Endothelial cell of umbilical vein (primary cell): ENCODE measurements at regions not wholly inside any gene's neighbourhood (a gene's known extent, or its start where the extent isn't known, plus 50 kb on each side); places are given as distances from the start of the nearest gene placed in this dataset.

Experiments
- BruUV-seq: library from RNA; stranded (reverse); fragments of 400-500 nt; replicated peaks from 2 replicates; lab custom pipeline; 2021; lab: Mats Ljungman, UMichigan
- CTCF ChIA-PET: fragments of 300-600, 350-600 bp; sonication (Branson Sonifier 250); formaldehyde crosslinking; loops from one replicate; lab custom pipeline; 2021; ENCODE audit warnings: antibody characterized with exemption, inconsistent platforms; lab: Charles Lee
- POLR2A ChIA-PET: fragments of 300-600, 350-600 bp; sonication (Branson Sonifier 250); formaldehyde crosslinking; loops from one replicate; lab custom pipeline; 2021; ENCODE audit warnings: antibody characterized with exemption, inconsistent platforms; lab: Charles Lee
- DNase-seq: peaks from one replicate; pipeline ENCODE4 v3.0.0-alpha.2; 2011; ENCODE audit warnings: low read depth, low spot score
- FAIRE-seq: peaks from 2 replicates; lab custom pipeline; 2011; peaks lifted over from hg19 to GRCh38; lab: Jason Lieb, UNC
- H2AFZ ChIP-seq: 2 replicates; pipeline ENCODE4 v1.6.0; 2012; ENCODE audit warnings: low read depth, low read length, control low read depth, inconsistent platforms
- H3K27ac ChIP-seq: 2 replicates; pipeline ENCODE4 v1.5.1; 2011; ENCODE audit warnings: low read depth, mild to moderate bottlenecking, control low read depth, low read length, moderate library complexity; ENCODE audit not compliant: insufficient read depth
- H3K27me3 ChIP-seq, 2 experiments: 2 replicates each; pipeline versions ENCODE4 v1.6.0 to v1.6.1; 2011; ENCODE audit warnings: low read length in 2 of 2, mixed read lengths in 1 of 2; ENCODE audit not compliant: control insufficient read depth in 2 of 2, insufficient read depth in 2 of 2
- H3K36me3 ChIP-seq, 2 experiments: 2 replicates in 1 of 2; 3 replicates in 1 of 2; pipeline ENCODE4 v1.5.1; 2011; ENCODE audit warnings: low read length in 2 of 2, mild to moderate bottlenecking in 1 of 2, moderate library complexity in 1 of 2; ENCODE audit not compliant: control insufficient read depth in 2 of 2, insufficient read depth in 2 of 2; ENCODE audit errors: extremely low read depth in 1 of 2
- H3K4me1 ChIP-seq: 3 replicates; pipeline ENCODE4 v1.5.1; 2011; ENCODE audit warnings: mild to moderate bottlenecking, low read length; ENCODE audit not compliant: control insufficient read depth, insufficient read depth; ENCODE audit errors: extremely low read depth
- H3K4me2 ChIP-seq: 2 replicates; pipeline ENCODE4 v1.6.1; 2011; ENCODE audit warnings: low read length, control low read depth, mixed read lengths; ENCODE audit not compliant: insufficient read depth
- H3K4me3 ChIP-seq, 3 experiments: fragments of 200-600 bp in 1 of 3; sonication (generic), shearing (Covaris generic) in 1 of 3; replicated peaks in 1 of 3; 2 replicates each; pipeline ENCODE4 v1.5.1; 2011 to 2016; ENCODE audit warnings: control low read depth in 3 of 3, low read length in 3 of 3, mild to moderate bottlenecking in 2 of 3, inconsistent platforms in 1 of 3, low read depth in 1 of 3, moderate library complexity in 1 of 3; ENCODE audit not compliant: insufficient read depth in 1 of 3
- H3K79me2 ChIP-seq: 2 replicates; pipeline ENCODE4 v1.6.0; 2012; ENCODE audit warnings: low read length, inconsistent platforms; ENCODE audit not compliant: control insufficient read depth, insufficient read depth
- H3K9ac ChIP-seq: replicated peaks from 2 replicates; pipeline ENCODE3; 2011; ENCODE audit warnings: low read length, control low read depth; ENCODE audit not compliant: insufficient read depth; ENCODE audit errors: extremely low read depth
- H3K9me1 ChIP-seq: replicated peaks from 3 replicates; pipeline ENCODE4 v1.6.0; 2011; ENCODE audit warnings: mild to moderate bottlenecking, low read length; ENCODE audit not compliant: control insufficient read depth, insufficient read depth; ENCODE audit errors: extremely low read depth
- H3K9me3 ChIP-seq: replicated peaks from 2 replicates; pipeline ENCODE4 v1.5.1; 2012; ENCODE audit warnings: low read length, inconsistent platforms; ENCODE audit not compliant: control insufficient read depth, insufficient read depth
- H4K20me1 ChIP-seq: replicated peaks from 2 replicates; pipeline ENCODE3; 2011; ENCODE audit warnings: mild to moderate bottlenecking, low read length; ENCODE audit not compliant: control insufficient read depth, insufficient read depth; ENCODE audit errors: extremely low read depth
- EZH2 ChIP-seq: IDR thresholded peaks from 2 replicates; pipeline ENCODE4 v1.6.1; 2012; ENCODE audit warnings: borderline replicate concordance, low read depth, mild to moderate bottlenecking, moderate library complexity, low read length, inconsistent platforms; ENCODE audit not compliant: severe bottlenecking
- FOS ChIP-seq: IDR thresholded peaks from 2 replicates; pipeline ENCODE4 v1.6.1; 2011; ENCODE audit warnings: mild to moderate bottlenecking, low read length, moderate library complexity, borderline replicate concordance; ENCODE audit not compliant: insufficient read depth
- GATA2 ChIP-seq: IDR thresholded peaks from 2 replicates; pipeline ENCODE4 v1.7.0; 2011; ENCODE audit warnings: low read depth, mild to moderate bottlenecking, moderate library complexity, mixed read lengths, low read length; ENCODE audit not compliant: insufficient read length, insufficient read depth
- JUN ChIP-seq: IDR thresholded peaks from 2 replicates; pipeline ENCODE4 v1.6.1; 2011; ENCODE audit warnings: borderline replicate concordance, low read depth; ENCODE audit not compliant: insufficient read length, insufficient read depth
- MYC ChIP-seq: IDR thresholded peaks from one replicate; pipeline ENCODE4 v1.6.1; 2011; ENCODE audit warnings: mild to moderate bottlenecking, low read depth, low read length
- POLR2A ChIP-seq: IDR thresholded peaks from 2 replicates; pipeline ENCODE4 v1.6.1; 2012; ENCODE audit warnings: low read depth, mild to moderate bottlenecking, control low read depth, low read length
- POLR2AphosphoS5 ChIP-seq: IDR thresholded peaks from 2 replicates; pipeline ENCODE4 v1.6.1; 2012; ENCODE audit warnings: low read depth, mild to moderate bottlenecking, control low read depth, low read length, moderate library complexity; ENCODE audit not compliant: insufficient read depth
- dilution Hi-C: fragments of 300-500 bp; cut with MboI; formaldehyde crosslinking; loops from one replicate; pipeline ENCODE4 v1.15.0; 2019; ENCODE audit warnings: low sequenced_read_pairs; ENCODE audit not compliant: extremely low pct_ligation_motif_present
- intact Hi-C: fragments of 100-400 bp; cut with micrococcal nuclease; formaldehyde crosslinking; loops from one replicate; pipeline ENCODE4 v1.10.0; 2022
- TF ChIP-seq, protein P1 (sequence below): IDR thresholded peaks from 2 replicates; pipeline ENCODE4 v1.6.1; 2011; ENCODE audit not compliant: insufficient read depth, insufficient read length
- TF ChIP-seq, protein P2 (sequence below), 2 donors: IDR thresholded peaks; 1 replicate in 1 of 2; 2 replicates in 1 of 2; pipeline ENCODE4 v1.5.1; 2011; ENCODE audit warnings: low read length in 2 of 2, mild to moderate bottlenecking in 2 of 2, moderate library complexity in 2 of 2, control low read depth in 1 of 2, inconsistent platforms in 1 of 2, low read depth in 1 of 2; ENCODE audit not compliant: insufficient read depth in 1 of 2; ENCODE audit errors: extremely low read depth in 1 of 2

DNA sequence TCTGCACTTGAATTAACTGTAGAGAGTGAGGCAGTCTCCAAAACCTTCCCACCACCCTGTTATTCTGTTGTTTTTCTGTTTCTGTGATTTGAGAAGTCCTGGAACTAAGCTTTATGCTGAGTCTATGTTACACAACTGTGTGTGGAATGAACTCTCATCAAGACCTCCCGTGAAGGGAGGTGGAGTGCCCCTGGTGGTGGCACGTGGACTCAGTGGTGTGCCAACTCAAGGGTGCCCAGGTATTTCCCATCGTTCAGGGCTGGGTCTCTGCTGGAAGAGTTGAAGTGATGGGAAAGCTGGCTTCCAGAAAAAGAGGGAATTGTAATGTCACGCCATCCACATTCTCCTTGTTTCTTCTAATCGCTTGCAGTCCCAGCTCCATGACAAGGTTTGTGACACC lies 374.2 kb downstream of the SMOC2 start:
- no peak overlapping the region for H2AFZ ChIP-seq
- no peak for DNase-seq
- peaks cover 12% of the 10 kb centered on the region for H3K9me3 ChIP-seq
- BruUV-seq: no TSS peak
- H3K36me3 ChIP-seq: no peaks in the 10 kb centered on the region
- FAIRE-seq: no peak
- H3K4me2 ChIP-seq: no peak overlapping the region
- no peaks in the 10 kb centered on the region for H3K9me1 ChIP-seq
- ChIA-PET POLR2A (no interaction called here), CTCF (no interaction called here)
- intact Hi-C loops (no loop called here), dilution Hi-C loops (no loop called here)
- H3K79me2 ChIP-seq: no peaks in the 10 kb centered on the region
- no peaks in the 10 kb centered on the region for H3K27me3 ChIP-seq
- H4K20me1 ChIP-seq: no peaks in the 10 kb centered on the region
- no peak overlapping the region for H3K27ac ChIP-seq
- no peak overlapping the region for H3K4me3 ChIP-seq
- TF ChIP-seq FOS: no peak
- no peak for TF ChIP-seq EZH2
- TF ChIP-seq MYC: no peak
- no peak for TF ChIP-seq JUN
- no peak for TF ChIP-seq POLR2AphosphoS5
- H3K4me1 ChIP-seq: no peaks in the 10 kb centered on the region
- no peak overlapping the region for H3K9ac ChIP-seq

DNA sequence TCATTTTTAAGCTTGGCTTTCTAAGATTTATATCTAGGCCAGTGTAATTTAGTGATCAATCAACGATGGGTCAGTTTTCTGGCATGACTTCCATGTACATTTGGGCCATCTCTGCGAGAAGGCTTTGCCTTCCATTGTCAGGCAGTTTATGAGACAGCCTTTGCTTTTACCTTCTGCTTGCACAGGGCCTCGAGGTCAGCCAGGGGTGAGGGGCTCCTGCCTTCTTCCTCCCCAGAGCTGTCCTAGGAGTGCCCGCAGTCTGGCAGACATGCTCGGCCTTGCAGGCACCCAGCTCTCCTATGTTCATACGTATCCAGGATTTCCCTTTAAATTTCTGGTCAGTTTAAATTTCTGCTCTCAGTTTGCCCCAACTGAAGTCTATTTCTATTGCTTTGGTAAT lies 367.2 kb downstream of the SMOC2 start:
- Histone ChIP-seq H3K79me2 (no peaks in the 10 kb centered on the region), H3K9me3 (peaks cover 12% of the 10 kb centered on the region), H3K4me3 (no peak overlapping the region), H3K27ac (no peak overlapping the region), H3K4me2 (no peak overlapping the region), H3K9me1 (no peaks in the 10 kb centered on the region), H3K4me1 (no peaks in the 10 kb centered on the region), H3K27me3 (no peaks in the 10 kb centered on the region), H3K9ac (no peak overlapping the region), H3K36me3 (no peaks in the 10 kb centered on the region), H2AFZ (no peak overlapping the region), H4K20me1 (no peaks in the 10 kb centered on the region)
- DNase-seq (no peak), FAIRE-seq (no peak)
- TF ChIP-seq, protein P1, sequence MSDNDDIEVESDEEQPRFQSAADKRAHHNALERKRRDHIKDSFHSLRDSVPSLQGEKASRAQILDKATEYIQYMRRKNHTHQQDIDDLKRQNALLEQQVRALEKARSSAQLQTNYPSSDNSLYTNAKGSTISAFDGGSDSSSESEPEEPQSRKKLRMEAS: no peak
- TF ChIP-seq JUN: no peak
- no peak for TF ChIP-seq EZH2
- TF ChIP-seq POLR2AphosphoS5: no peak
- TF ChIP-seq, protein P2, sequence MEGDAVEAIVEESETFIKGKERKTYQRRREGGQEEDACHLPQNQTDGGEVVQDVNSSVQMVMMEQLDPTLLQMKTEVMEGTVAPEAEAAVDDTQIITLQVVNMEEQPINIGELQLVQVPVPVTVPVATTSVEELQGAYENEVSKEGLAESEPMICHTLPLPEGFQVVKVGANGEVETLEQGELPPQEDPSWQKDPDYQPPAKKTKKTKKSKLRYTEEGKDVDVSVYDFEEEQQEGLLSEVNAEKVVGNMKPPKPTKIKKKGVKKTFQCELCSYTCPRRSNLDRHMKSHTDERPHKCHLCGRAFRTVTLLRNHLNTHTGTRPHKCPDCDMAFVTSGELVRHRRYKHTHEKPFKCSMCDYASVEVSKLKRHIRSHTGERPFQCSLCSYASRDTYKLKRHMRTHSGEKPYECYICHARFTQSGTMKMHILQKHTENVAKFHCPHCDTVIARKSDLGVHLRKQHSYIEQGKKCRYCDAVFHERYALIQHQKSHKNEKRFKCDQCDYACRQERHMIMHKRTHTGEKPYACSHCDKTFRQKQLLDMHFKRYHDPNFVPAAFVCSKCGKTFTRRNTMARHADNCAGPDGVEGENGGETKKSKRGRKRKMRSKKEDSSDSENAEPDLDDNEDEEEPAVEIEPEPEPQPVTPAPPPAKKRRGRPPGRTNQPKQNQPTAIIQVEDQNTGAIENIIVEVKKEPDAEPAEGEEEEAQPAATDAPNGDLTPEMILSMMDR (IDR thresholded peaks at IDR 0.05; ENCODE audit: extremely low read depth in 1 of 2, insufficient read depth in 1 of 2, low read depth in 1 of 2, low read length in 2 of 2): no peak
- no peak for TF ChIP-seq POLR2A
- TF ChIP-seq GATA2: no peak
- no peak for TF ChIP-seq MYC
- no peak for TF ChIP-seq FOS
- CTCF ChIA-PET: no interaction called here
- POLR2A ChIA-PET: no interaction called here
- intact Hi-C loops: no loop called here
- BruUV-seq: no TSS peak
- dilution Hi-C loops: no loop called here
